ENCODE measurements at regions not wholly inside any gene's neighbourhood (a gene's known extent, or its start where the extent isn't known, plus 50 kb on each side); places are given as distances from the start of the nearest gene placed in this dataset.
A peak's percentile ranks its signal among the peaks of the same experiment; 100 is the strongest.
"Not testable (repeated sequence)": the region's sequence is repeated elsewhere in the genome, so short reads cannot be mapped to it uniquely, and the experiment has no call there.

DNA sequence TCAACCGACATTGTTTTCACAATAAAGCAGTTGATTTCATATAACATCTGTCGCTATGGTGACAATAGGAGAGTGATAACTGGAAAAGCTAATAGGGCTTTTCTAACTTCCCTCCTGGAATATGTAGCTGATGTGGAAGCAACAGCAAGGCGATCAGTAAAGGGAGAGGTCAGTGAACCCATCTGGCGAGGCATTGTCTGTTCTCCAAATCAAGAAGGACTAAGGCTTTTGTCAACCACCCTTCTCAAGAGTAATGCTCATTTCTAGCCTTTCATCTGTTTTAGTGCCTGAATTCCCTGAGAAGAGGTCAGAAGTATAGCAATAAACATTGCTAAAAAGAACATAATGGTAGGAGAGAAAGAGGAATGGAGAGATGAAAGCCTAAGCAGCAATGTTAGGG is 201.3 kb downstream of the AKAP7 start:
- H3F3A ChIP-seq (ENCODE audit: insufficient read depth, low read length, poor library complexity, severe bottlenecking), result no peaks in the 10 kb centered on the region
- H3K9ac ChIP-seq (ENCODE audit: low read length), result no peak overlapping the region
- H2AFZ ChIP-seq (ENCODE audit: low read depth, low read length), result no peak overlapping the region
- no peaks in the 10 kb centered on the region for H4K20me1 ChIP-seq (ENCODE audit: insufficient read depth)
- H3K4me3 ChIP-seq (ENCODE audit: low read length), result no peak overlapping the region
- H3K4me2 ChIP-seq (ENCODE audit: low read length), result no peak overlapping the region
- H3K27me3 ChIP-seq (ENCODE audit: insufficient read depth, low read depth, low read length), result no peaks in the 10 kb centered on the region
- no peaks in the 10 kb centered on the region for H3K9me2 ChIP-seq (ENCODE audit: insufficient read depth, low read length)
- H3K79me2 ChIP-seq (replicated peaks; ENCODE audit: insufficient read depth, low read length), result no peaks in the 10 kb centered on the region
- no peaks in the 10 kb centered on the region for H3K9me3 ChIP-seq (ENCODE audit: low read length)
- no peaks in the 10 kb centered on the region for H3K36me3 ChIP-seq (ENCODE audit: insufficient read depth, low read length)
- no peak for TF ChIP-seq TAF1 (IDR thresholded peaks at IDR 0.05; ENCODE audit: low read depth)
- TF ChIP-seq, protein P1, sequence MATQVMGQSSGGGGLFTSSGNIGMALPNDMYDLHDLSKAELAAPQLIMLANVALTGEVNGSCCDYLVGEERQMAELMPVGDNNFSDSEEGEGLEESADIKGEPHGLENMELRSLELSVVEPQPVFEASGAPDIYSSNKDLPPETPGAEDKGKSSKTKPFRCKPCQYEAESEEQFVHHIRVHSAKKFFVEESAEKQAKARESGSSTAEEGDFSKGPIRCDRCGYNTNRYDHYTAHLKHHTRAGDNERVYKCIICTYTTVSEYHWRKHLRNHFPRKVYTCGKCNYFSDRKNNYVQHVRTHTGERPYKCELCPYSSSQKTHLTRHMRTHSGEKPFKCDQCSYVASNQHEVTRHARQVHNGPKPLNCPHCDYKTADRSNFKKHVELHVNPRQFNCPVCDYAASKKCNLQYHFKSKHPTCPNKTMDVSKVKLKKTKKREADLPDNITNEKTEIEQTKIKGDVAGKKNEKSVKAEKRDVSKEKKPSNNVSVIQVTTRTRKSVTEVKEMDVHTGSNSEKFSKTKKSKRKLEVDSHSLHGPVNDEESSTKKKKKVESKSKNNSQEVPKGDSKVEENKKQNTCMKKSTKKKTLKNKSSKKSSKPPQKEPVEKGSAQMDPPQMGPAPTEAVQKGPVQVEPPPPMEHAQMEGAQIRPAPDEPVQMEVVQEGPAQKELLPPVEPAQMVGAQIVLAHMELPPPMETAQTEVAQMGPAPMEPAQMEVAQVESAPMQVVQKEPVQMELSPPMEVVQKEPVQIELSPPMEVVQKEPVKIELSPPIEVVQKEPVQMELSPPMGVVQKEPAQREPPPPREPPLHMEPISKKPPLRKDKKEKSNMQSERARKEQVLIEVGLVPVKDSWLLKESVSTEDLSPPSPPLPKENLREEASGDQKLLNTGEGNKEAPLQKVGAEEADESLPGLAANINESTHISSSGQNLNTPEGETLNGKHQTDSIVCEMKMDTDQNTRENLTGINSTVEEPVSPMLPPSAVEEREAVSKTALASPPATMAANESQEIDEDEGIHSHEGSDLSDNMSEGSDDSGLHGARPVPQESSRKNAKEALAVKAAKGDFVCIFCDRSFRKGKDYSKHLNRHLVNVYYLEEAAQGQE (IDR thresholded peaks at IDR 0.05; ENCODE audit: borderline replicate concordance), result peak; percentile 30
- H3K27ac ChIP-seq (ENCODE audit: low read length), result no peak overlapping the region

DNA sequence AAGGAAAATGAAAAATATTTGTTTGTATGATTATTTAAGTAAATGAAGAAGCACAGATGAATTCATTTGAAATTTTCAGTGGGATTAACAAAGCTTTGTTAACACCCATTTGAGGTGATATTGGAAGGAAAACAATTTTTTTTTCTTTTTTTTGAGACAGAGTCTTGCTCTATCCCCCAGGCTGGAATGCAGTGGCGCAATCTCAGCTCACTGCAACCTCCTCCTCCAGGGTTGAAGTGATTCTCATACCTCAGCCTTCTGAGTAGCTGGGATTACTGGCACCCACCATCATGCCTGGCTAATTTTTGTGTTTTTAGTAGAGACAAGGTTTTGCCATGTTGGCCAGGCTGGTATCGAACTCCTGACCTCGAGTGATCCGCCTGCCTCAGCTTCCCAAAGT is 211.6 kb downstream of the AKAP7 start:
- H3K9me3 ChIP-seq (ENCODE audit: low read length); H4K20me1 ChIP-seq (ENCODE audit: insufficient read depth); H3K36me3 ChIP-seq (ENCODE audit: insufficient read depth, low read length); H3K27ac ChIP-seq (ENCODE audit: low read length); H3F3A ChIP-seq (ENCODE audit: insufficient read depth, low read length, poor library complexity, severe bottlenecking); H3K4me3 ChIP-seq (ENCODE audit: low read length); H3K9me2 ChIP-seq (ENCODE audit: insufficient read depth, low read length); H3K79me2 ChIP-seq (replicated peaks; ENCODE audit: insufficient read depth, low read length); H2AFZ ChIP-seq (ENCODE audit: low read depth, low read length); H3K27me3 ChIP-seq (ENCODE audit: insufficient read depth, low read depth, low read length); H3K9ac ChIP-seq (ENCODE audit: low read length); H3K4me2 ChIP-seq (ENCODE audit: low read length): not testable (repeated sequence)

DNA sequence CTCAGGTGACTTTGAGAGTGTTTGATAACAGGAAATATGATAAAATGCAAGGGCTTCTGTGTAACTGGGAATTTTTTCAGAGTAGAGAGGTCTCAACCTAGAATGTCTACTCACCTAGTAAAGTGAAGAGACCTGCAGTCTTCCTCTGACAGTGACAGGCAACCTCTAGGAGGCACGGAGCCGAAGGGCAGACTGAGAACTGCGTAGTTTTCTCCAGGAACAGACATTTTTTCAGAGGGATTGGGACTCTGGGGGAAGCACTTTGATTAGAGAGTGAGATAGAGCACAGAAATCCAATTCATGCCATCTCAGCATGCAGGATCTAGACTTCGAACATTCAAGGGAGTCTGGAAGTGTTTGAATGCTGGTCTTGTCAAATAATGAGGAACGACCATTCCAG is 213.3 kb downstream of the AKAP7 start:
- Histone ChIP-seq H3K27ac (ENCODE audit: low read length) (no peak overlapping the region), H3K4me3 (ENCODE audit: low read length) (no peak overlapping the region), H3K4me2 (ENCODE audit: low read length) (no peak overlapping the region), H3K9ac (ENCODE audit: low read length) (no peak overlapping the region), H3K79me2 (replicated peaks; ENCODE audit: insufficient read depth, low read length) (no peaks in the 10 kb centered on the region), H3K36me3 (ENCODE audit: insufficient read depth, low read length) (no peaks in the 10 kb centered on the region), H3F3A (ENCODE audit: insufficient read depth, low read length, poor library complexity, severe bottlenecking) (no peaks in the 10 kb centered on the region), H3K27me3 (ENCODE audit: insufficient read depth, low read depth, low read length) (no peaks in the 10 kb centered on the region), H4K20me1 (ENCODE audit: insufficient read depth) (no peaks in the 10 kb centered on the region), H2AFZ (ENCODE audit: low read depth, low read length) (no peak overlapping the region), H3K9me2 (ENCODE audit: insufficient read depth, low read length) (no peaks in the 10 kb centered on the region), H3K9me3 (ENCODE audit: low read length) (no peaks in the 10 kb centered on the region)
- TF ChIP-seq POLR2AphosphoS5 (IDR thresholded peaks at IDR 0.05) (no peak), EP300 (conservative IDR thresholded peaks at IDR 0.05; ENCODE audit: poor library complexity, severe bottlenecking) (no peak), MXI1 (conservative IDR thresholded peaks at IDR 0.05; ENCODE audit: poor library complexity, severe bottlenecking) (no peak), TAF1 (IDR thresholded peaks at IDR 0.05; ENCODE audit: low read depth) (no peak), RAD21 (conservative IDR thresholded peaks at IDR 0.05) (no peak), EZH2 (IDR thresholded peaks at IDR 0.05; ENCODE audit: borderline replicate concordance, insufficient read depth, low read length, poor library complexity, severe bottlenecking) (no peak), SMC3 (conservative IDR thresholded peaks at IDR 0.05; ENCODE audit: poor library complexity) (no peak)
- TF ChIP-seq, protein P2, sequence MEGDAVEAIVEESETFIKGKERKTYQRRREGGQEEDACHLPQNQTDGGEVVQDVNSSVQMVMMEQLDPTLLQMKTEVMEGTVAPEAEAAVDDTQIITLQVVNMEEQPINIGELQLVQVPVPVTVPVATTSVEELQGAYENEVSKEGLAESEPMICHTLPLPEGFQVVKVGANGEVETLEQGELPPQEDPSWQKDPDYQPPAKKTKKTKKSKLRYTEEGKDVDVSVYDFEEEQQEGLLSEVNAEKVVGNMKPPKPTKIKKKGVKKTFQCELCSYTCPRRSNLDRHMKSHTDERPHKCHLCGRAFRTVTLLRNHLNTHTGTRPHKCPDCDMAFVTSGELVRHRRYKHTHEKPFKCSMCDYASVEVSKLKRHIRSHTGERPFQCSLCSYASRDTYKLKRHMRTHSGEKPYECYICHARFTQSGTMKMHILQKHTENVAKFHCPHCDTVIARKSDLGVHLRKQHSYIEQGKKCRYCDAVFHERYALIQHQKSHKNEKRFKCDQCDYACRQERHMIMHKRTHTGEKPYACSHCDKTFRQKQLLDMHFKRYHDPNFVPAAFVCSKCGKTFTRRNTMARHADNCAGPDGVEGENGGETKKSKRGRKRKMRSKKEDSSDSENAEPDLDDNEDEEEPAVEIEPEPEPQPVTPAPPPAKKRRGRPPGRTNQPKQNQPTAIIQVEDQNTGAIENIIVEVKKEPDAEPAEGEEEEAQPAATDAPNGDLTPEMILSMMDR (IDR thresholded peaks at IDR 0.05; ENCODE audit: poor library complexity, severe bottlenecking), result no peak
- TF ChIP-seq, protein P1 (IDR thresholded peaks at IDR 0.05; ENCODE audit: borderline replicate concordance), result no peak

All from neural cell (in vitro differentiated cells).